MM.1S (cell line): ENCODE measurements at regions not wholly inside any gene's neighbourhood (a gene's known extent, or its start where the extent isn't known, plus 50 kb on each side); places are given as distances from the start of the nearest gene placed in this dataset.

Source experiments
- EZH2 ChIP-seq: fragments of 300-600 bp; sonication (generic); optimal IDR thresholded peaks from 2 replicates; pipeline ENCODE3; 2017; ENCODE audit warnings: low read depth, mild to moderate bottlenecking, antibody characterized with exemption, low read length, mixed read lengths
- EZH2phosphoT487 ChIP-seq: fragments of 300-600 bp; sonication (generic); IDR thresholded peaks from 2 replicates; pipeline ENCODE4 v1.6.1; 2018; ENCODE audit warnings: antibody characterized with exemption, low read length
- TF ChIP-seq, protein P1 (sequence below): fragments of 300-600 bp; sonication (generic); IDR thresholded peaks from 2 replicates; pipeline ENCODE4 v1.5.1; 2016; ENCODE audit warnings: antibody characterized with exemption, low read length, mixed read lengths

DNA sequence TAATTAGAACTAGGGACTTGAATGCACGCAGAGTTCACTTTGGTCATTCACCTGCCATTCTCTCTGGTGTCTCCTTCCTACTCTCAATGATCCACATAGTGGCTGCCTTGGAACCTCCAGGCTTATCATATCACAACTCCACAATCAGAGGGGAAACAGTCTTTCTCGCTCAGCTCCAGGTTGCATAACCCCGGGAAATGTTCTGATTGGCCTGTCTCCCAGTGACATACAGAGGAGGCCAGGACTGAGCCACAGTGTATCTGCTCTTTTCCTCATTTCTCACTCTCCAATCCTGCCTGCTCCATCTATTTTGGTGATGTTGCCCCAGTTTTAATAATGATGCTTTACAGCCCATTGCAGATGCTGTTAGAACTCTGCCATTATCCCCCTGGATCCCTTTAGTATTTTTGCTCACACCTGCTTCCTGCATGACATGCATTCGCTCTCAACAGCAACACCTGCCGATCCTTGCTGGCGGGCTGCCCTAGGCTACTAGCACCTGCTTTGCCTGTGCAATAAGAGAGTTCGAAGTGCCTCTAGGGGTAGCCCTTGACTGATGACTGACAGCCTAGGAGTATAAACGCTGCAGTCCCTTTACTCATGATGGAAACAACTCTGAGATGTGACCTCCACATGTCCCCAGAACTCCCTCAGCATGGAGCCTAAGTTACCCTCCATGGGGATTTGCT lies 211.3 kb upstream of the RPS6KA3 start:
- TF ChIP-seq, protein P1, sequence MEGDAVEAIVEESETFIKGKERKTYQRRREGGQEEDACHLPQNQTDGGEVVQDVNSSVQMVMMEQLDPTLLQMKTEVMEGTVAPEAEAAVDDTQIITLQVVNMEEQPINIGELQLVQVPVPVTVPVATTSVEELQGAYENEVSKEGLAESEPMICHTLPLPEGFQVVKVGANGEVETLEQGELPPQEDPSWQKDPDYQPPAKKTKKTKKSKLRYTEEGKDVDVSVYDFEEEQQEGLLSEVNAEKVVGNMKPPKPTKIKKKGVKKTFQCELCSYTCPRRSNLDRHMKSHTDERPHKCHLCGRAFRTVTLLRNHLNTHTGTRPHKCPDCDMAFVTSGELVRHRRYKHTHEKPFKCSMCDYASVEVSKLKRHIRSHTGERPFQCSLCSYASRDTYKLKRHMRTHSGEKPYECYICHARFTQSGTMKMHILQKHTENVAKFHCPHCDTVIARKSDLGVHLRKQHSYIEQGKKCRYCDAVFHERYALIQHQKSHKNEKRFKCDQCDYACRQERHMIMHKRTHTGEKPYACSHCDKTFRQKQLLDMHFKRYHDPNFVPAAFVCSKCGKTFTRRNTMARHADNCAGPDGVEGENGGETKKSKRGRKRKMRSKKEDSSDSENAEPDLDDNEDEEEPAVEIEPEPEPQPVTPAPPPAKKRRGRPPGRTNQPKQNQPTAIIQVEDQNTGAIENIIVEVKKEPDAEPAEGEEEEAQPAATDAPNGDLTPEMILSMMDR = no peak
- TF ChIP-seq EZH2 (no peak), EZH2phosphoT487 (no peak)
